ENCODE measurements at regions not wholly inside any gene's neighbourhood (a gene's known extent, or its start where the extent isn't known, plus 50 kb on each side); places are given as distances from the start of the nearest gene placed in this dataset.

DNA sequence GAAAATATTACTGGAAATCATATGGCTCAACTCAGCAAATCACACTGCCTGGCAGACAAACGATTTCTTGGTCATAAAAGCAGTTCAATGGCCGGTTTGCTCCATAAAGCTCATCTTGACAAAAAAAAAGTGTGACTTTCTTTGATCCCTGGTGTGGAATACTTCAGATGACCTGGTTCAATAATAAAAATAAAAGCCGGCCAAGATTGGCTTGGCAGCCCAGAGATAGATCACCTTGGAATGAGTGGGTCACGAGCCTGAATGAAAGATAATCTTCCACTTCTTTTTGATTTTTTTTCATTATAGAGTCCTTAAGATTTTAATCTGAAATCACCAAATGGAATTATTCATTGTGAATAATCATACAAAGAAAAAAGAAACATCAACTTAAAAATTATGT, 445.3 kb upstream of the CITED2 start:
- TF ChIP-seq POLR2AphosphoS5 (IDR thresholded peaks at IDR 0.05): no peak
- TF ChIP-seq, protein P1, sequence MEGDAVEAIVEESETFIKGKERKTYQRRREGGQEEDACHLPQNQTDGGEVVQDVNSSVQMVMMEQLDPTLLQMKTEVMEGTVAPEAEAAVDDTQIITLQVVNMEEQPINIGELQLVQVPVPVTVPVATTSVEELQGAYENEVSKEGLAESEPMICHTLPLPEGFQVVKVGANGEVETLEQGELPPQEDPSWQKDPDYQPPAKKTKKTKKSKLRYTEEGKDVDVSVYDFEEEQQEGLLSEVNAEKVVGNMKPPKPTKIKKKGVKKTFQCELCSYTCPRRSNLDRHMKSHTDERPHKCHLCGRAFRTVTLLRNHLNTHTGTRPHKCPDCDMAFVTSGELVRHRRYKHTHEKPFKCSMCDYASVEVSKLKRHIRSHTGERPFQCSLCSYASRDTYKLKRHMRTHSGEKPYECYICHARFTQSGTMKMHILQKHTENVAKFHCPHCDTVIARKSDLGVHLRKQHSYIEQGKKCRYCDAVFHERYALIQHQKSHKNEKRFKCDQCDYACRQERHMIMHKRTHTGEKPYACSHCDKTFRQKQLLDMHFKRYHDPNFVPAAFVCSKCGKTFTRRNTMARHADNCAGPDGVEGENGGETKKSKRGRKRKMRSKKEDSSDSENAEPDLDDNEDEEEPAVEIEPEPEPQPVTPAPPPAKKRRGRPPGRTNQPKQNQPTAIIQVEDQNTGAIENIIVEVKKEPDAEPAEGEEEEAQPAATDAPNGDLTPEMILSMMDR (IDR thresholded peaks at IDR 0.05): no peak
- TF ChIP-seq POLR2A (IDR thresholded peaks at IDR 0.05): no peak
